DND-41 (cell line): ENCODE measurements at regions not wholly inside any gene's neighbourhood (a gene's known extent, or its start where the extent isn't known, plus 50 kb on each side); places are given as distances from the start of the nearest gene placed in this dataset.

Experiments
- ATAC-seq: fragments of 200-7000 bp; cut with Tn5 transposase; 3 replicates; pipeline ENCODE4 v1.9.1; 2021; ENCODE audit warnings: low read depth; ENCODE audit not compliant: insufficient read depth
- DNase-seq: peaks from one replicate; pipeline ENCODE4 v3.0.0-alpha.2; 2020
- H2AFZ ChIP-seq: 2 replicates; pipeline ENCODE4 v1.6.0; 2012; ENCODE audit warnings: low read depth, low read length
- H3K27ac ChIP-seq: 2 replicates; pipeline ENCODE4 v1.5.1; 2012; ENCODE audit warnings: low read length, inconsistent platforms
- H3K27me3 ChIP-seq: fragments of 200-600 bp; sonication (generic); 2 replicates; pipeline ENCODE4 v1.6.0; 2012; ENCODE audit warnings: low read length, mild to moderate bottlenecking, inconsistent platforms; ENCODE audit not compliant: insufficient read depth, poor library complexity
- H3K36me3 ChIP-seq: 2 replicates; pipeline ENCODE4 v1.5.1; 2012; ENCODE audit warnings: low read length, inconsistent platforms; ENCODE audit not compliant: insufficient read depth
- H3K4me1 ChIP-seq: 2 replicates; pipeline ENCODE4 v1.5.1; 2012; ENCODE audit warnings: mild to moderate bottlenecking, low read length; ENCODE audit not compliant: insufficient read depth
- H3K4me2 ChIP-seq: 2 replicates; pipeline ENCODE4 v1.6.0; 2012; ENCODE audit warnings: mild to moderate bottlenecking, moderate library complexity, low read length, inconsistent platforms; ENCODE audit not compliant: insufficient read depth
- H3K4me3 ChIP-seq, 2 experiments: fragments of 200-600 bp in 1 of 2; shearing (Covaris generic) in 1 of 2; 2 replicates each; pipeline ENCODE4 v1.5.1; 2012 to 2016; ENCODE audit warnings: inconsistent platforms in 2 of 2, low read length in 2 of 2, mild to moderate bottlenecking in 2 of 2, low read depth in 1 of 2, moderate library complexity in 1 of 2
- H3K79me2 ChIP-seq: 2 replicates; pipeline ENCODE4 v1.6.0; 2012; ENCODE audit warnings: low read length, inconsistent platforms; ENCODE audit not compliant: insufficient read depth
- H3K9ac ChIP-seq: 2 replicates; pipeline ENCODE4 v1.6.0; 2012; ENCODE audit warnings: low read depth, mild to moderate bottlenecking, inconsistent platforms, low read length, moderate library complexity
- H3K9me3 ChIP-seq: 2 replicates; pipeline ENCODE4 v1.5.1; 2012; ENCODE audit warnings: low read length, moderate library complexity, mild to moderate bottlenecking, inconsistent platforms; ENCODE audit not compliant: insufficient read depth, severe bottlenecking
- H4K20me1 ChIP-seq: 2 replicates; pipeline ENCODE4 v1.6.0; 2012; ENCODE audit warnings: low read length; ENCODE audit not compliant: insufficient read depth
- CTCF ChIP-seq: IDR thresholded peaks from 2 replicates; pipeline ENCODE4 v1.5.1; 2012; ENCODE audit warnings: borderline replicate concordance, low read length, moderate library complexity, mild to moderate bottlenecking; ENCODE audit not compliant: poor library complexity, severe bottlenecking; ENCODE audit errors: extremely low read depth
- EZH2 ChIP-seq: IDR thresholded peaks from 3 replicates; pipeline ENCODE4 v1.6.1; 2012; ENCODE audit warnings: borderline replicate concordance, low read depth, mild to moderate bottlenecking, moderate library complexity, low read length, inconsistent platforms; ENCODE audit not compliant: severe bottlenecking

- ATAC-seq, result no peak
- Histone ChIP-seq H2AFZ (no peak overlapping the region), H3K4me3 (no peak overlapping the region), H3K27me3 (no peaks in the 10 kb centered on the region), H3K36me3 (no peaks in the 10 kb centered on the region), H3K4me1 (no peaks in the 10 kb centered on the region), H3K79me2 (no peaks in the 10 kb centered on the region), H3K4me2 (no peak overlapping the region), H3K9me3 (no peaks in the 10 kb centered on the region), H3K9ac (no peak overlapping the region), H3K27ac (no peak overlapping the region), H4K20me1 (no peaks in the 10 kb centered on the region)
- TF ChIP-seq EZH2 (no peak), CTCF (no peak)
- DNase-seq, result no peak
Measured at GRCh38 chr6:8194490-8194889, 92.1 kb upstream of the EEF1E1 start.

- DNase-seq (no peak), ATAC-seq (no peak)
- Histone ChIP-seq H4K20me1 (no peaks in the 10 kb centered on the region), H2AFZ (no peak overlapping the region), H3K27ac (no peak overlapping the region), H3K4me1 (no peaks in the 10 kb centered on the region), H3K79me2 (no peaks in the 10 kb centered on the region), H3K9ac (no peak overlapping the region), H3K36me3 (no peaks in the 10 kb centered on the region), H3K4me2 (no peak overlapping the region), H3K4me3 (no peak overlapping the region), H3K9me3 (no peaks in the 10 kb centered on the region), H3K27me3 (no peaks in the 10 kb centered on the region)
- TF ChIP-seq EZH2 (no peak), CTCF (no peak)
Measured at GRCh38 chr6:8193541-8193940, 91.2 kb upstream of the EEF1E1 start.

- Histone ChIP-seq H2AFZ (no peak overlapping the region), H3K4me3 (no peak overlapping the region), H3K79me2 (no peaks in the 10 kb centered on the region), H3K9ac (no peak overlapping the region), H3K9me3 (no peaks in the 10 kb centered on the region), H3K27me3 (no peaks in the 10 kb centered on the region), H3K36me3 (no peaks in the 10 kb centered on the region), H3K4me1 (no peaks in the 10 kb centered on the region), H4K20me1 (no peaks in the 10 kb centered on the region), H3K27ac (no peak overlapping the region), H3K4me2 (no peak overlapping the region)
- DNase-seq (no peak), ATAC-seq (no peak)
- no peak for TF ChIP-seq CTCF
- no peak for TF ChIP-seq EZH2
Measured at GRCh38 chr6:8192597-8192996, 90.2 kb upstream of the EEF1E1 start.

- Histone ChIP-seq H3K27me3 (no peaks in the 10 kb centered on the region), H3K36me3 (no peaks in the 10 kb centered on the region), H3K9ac (no peak overlapping the region), H3K4me2 (no peak overlapping the region), H3K79me2 (no peaks in the 10 kb centered on the region), H3K9me3 (no peaks in the 10 kb centered on the region), H2AFZ (no peak overlapping the region), H3K27ac (no peak overlapping the region), H3K4me3 (no peak overlapping the region), H4K20me1 (no peaks in the 10 kb centered on the region), H3K4me1 (no peaks in the 10 kb centered on the region)
- DNase-seq, result no peak
- ATAC-seq, result no peak
- no peak for TF ChIP-seq EZH2
- no peak for TF ChIP-seq CTCF
Measured at GRCh38 chr6:8192067-8192466, 89.7 kb upstream of the EEF1E1 start.
